ENCODE measurements at regions not wholly inside any gene's neighbourhood (a gene's known extent, or its start where the extent isn't known, plus 50 kb on each side); places are given as distances from the start of the nearest gene placed in this dataset.

DNA sequence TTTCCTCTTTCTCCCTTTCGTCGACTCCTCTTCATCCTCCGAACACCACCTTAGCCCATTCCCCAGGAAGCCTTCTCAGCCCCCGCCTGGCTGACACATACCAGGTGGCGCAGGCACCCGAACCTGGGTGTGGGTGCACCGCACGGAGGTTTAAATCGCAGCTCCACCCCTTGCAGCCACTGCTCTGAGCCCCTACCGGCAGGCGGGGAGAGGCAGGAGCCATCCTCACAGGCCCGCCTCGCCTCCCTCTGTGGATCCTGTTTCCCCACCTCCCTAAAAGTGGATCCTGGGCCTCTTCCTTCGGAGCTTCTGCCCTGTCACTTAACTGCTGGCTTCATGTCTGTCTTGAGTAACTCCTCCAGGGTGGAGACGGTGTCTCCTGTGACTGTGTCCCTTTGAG is 110.7 kb downstream of the OLFM1 start:
- no peak for DNase-seq

DNA sequence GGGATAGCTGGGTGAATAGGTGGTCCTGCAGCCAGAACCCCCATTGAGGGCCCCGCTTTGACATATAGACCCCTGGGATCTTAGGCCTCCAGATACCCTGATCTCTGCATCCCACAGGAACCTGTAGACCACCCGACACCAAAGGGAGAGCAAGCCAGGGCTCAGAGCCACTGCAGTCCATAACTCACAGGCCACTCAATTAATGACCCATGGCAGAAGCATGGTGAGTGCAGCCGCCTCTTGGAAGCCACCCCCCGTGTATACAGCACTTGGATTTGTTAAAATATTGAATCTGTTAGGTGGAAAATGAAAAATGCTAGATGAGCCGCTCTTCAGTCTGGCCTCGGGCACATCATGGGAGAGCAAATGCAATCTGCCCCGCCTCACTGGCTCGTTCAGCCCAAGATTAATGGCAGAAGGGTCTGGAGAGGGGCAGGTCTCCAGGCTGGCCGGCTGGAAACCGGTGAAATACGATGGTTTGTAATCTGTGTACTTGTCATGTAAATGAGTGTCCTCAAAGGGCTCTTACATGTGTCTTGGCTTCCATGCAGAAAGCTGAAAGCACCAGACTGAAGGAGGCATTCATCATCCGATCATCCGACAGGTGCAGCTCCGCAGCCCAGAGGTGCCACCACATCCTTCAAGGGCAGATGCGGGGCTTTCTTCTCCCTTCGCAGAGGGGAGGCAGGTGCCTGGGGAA is 111.3 kb downstream of the OLFM1 start:
- no peak for DNase-seq

DNA sequence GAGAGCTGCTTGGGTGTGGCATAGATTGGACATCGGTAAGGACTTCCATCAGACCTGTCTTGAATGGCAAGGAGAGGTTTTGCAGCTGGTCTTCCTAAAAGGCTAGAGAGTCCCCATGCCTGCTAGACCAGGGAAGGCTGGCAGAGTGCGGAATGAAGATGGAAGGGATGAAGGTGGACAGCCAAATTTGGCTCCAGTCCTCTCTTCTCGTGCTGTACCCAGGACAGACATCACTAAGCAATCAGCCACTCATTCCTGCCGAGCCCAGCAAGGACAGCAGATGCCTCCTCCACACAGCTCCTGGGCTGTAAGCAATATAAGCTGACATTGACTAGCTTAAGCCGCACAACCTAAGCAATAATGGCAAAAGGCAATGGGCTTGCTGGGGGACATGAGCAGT is 112.0 kb downstream of the OLFM1 start:
- no peak for DNase-seq

DNA sequence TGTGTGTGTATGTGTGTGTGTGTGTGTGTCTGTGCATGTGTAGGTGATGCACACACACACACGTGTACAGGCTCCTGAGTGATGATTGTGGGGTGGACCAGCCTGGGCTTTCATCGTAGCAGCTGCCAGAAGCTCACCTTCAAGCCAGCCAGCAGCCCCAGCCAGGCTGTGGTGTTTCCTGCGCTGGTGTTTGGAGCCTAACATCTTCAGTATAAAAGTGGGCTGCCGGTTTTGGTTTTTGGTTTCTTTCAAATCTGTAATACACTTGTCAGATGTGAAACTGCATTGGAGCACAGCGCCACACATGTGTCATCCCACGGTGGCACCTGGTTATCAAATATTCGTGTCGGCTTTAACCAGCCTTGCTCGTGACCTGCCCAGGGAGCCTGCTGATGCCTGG is 114.2 kb downstream of the OLFM1 start:
- DNase-seq, result no peak

DNA sequence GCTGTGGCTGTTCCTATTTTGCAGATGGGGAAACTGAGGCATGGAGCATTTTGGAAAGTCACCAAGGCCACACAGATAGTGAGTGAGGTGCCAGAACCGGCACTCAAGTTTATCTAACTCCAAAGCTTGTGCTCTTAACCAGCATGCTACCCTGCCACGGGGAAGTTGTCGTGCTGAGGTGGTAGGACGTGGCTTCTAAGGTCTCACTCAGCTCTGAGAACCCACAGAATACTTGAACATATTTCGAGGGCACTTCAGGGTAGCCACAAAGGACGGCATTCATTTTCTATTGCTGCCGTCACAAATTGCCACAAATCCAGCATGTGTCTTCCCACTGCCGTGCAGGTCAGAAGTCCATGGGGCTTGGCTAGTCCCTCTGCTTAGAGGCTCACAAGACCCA is 116.7 kb downstream of the OLFM1 start:
- DNase-seq, result no peak

DNA sequence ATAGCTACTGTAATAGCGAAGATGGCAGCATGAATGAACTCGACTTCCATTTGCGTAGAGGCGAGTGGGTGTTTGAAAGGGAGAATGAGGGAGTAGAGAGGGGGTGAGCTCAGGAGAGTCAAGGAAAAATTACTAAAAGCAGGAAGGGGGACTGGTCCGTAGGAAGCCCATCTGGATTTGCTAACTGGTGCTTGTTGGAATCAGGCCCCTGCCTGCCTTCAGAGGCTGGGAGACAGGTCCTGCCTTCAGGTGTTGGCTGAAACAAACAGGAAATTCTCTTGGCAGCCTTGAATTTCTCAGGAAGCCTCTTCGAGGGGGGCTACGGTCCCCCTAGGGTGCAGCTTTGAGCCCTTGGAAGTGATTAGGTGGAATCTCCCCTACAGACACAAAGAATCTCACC is 121.7 kb downstream of the OLFM1 start:
- DNase-seq, result no peak

DNA sequence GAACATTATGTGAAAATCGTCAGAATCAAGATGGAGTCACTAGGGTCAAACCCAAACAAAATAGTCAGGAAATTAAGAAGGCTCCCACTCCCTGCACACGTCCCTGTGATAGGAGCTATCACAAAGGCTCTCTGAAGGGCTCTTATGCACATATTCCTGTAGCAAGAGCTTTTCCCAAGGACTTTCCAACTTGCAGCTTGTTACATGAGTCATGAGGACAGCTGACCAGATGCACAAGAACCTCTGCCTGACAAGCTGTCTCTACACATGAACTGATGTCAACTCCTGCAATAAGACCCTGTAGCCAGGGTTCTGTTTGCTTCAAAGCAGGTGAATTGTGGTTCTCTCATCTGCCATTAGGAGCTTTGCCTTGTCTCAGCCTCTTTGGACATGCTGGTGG is 122.4 kb downstream of the OLFM1 start:
- no peak for DNase-seq

DNA sequence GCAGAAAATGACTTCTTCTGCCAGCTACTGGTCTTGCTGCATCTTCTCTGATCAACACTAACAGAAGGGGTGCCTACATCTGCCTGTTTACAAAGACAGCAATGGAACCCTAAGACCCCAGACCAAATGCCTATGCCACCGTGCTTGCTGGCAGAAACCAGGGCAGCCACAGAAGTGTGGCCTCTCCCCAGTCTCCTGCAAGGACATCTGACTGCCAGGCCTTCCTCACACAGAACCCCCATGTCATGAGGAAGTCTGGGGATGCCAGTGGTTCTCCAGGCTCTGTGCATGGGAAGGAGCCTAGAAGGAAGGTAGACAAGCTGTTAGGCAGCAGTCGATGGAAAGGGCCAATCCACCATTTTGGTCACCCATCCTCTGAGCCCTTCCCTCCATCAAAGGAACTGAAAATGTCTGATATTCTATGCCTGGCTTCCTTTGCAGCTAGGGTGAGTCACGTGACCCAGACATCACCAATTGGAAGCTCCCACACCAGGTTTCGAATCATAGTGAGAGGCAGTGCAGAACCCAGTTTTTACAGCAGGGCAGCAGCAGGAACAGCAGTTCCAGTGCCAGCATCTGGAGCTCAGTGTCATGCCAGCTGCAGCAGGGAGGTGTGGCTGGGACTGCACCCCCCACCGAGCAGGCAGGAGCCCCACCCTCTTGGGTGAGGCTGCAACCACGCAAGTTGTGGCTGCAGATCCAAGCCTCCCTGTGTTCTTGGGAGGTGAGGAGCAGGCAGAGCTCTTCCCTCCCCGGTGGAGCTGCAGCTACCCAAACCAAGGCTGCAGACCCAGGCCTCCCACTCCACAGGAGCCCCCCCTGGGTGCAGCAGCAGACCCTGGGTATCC is 123.4 kb downstream of the OLFM1 start:
- DNase-seq, result no peak

DNA sequence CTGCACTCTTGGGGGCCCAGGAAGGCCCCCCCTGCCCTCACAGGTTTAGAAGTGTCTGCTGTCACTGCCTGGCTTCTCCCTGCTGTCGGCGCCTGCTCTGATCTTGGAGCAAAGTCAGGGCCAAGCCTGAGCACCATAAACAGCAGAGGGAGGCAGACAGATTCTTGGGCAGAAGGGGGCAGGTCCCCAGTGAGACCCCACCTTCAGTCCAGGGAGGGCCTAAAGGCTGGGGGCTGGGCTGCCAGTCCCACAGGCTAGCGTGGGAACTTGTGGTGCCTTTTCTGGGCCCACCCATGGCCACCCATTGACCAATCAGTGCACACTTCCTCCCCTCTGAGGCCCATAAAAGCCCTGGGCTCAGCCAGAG is 124.0 kb downstream of the OLFM1 start:
- DNase-seq, result no peak

DNA sequence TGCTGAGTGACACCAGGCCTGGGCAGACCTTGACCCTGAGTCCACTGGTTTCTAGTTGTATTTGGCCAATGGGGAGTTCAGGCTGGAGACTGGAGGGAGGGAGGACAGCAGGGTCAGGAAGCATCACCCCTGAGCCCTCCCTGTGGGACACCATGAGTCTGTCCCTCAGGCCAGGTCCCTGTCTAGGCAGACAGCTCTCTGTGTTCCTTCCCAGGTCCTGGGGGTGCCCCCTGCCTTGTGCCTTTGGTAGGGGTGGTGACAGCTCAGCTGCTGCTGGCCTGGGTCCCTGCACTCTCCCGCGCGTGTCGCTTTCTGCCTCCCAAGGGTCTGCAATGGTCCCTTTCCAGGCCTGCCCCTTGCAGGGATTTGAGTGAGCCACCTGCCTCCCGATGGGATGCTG is 125.5 kb downstream of the OLFM1 start:
- DNase-seq, result no peak

DNA sequence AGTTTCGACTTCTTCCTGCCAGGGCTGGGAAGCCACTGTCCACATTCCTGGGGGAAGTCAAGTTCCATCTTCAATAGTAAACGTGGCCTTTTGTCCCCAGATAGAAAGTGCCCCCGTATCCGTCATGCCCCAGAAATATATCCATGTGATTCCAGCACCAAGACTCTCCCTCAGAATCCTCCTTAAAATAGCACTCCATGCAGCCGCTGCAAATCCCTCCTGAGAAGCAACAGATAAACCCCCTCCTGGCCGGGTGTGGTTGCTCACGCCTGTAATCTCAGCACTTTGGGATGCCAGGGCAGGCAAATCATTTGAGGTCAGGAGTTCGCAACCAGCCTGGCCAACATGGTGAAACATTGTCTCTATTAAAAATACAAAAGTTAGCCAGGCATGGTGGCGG is 126.1 kb downstream of the OLFM1 start:
- no peak for DNase-seq

DNA sequence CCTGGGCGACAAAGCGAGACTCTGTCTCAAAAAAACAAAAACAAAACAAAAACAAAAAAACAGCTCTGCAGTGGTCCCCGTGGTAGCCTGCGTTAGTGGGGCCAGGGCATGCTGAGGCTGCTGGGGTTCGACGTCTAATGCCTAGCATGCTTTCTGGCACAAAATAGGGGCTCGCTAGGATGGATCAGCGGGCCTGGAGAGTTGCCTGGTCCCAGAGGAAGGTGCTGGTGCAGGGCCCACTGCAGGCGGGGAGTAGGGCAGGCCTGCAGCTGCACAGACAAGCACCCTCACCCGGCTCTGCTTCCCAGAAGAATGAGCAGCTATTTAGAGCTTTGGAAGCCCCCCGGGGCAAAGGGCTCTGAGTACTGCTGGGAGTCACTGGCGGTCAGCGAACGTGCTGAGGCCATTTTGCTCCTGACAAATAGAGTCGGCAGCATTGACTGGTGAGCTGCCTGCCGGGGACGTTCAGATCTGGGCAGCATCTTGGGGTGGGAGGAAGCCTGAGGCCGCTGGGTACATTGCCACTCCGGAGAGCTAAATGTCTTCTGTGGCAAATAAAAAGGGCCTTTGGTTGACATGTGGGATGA is 126.7 kb downstream of the OLFM1 start:
- no peak for DNase-seq

DNA sequence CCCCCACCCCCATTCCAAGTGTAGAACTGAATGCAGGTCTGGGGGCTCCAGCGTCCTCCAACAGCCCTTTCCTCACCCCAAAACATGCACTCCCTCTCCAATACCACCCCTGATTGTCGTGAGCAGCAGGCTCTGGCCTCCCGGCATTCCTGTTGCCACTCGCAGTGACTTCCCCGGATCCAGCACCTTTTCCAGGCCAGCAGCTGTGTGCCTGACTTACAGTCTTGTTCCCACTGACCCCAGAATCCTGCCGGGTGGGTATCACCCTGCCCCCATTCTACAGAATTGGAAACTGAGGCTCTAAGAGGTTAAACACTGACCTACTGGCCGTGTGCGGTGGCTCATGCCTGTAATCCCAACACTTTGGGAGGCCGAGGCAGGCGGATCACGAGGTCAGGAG is 127.2 kb downstream of the OLFM1 start:
- DNase-seq, result no peak

DNA sequence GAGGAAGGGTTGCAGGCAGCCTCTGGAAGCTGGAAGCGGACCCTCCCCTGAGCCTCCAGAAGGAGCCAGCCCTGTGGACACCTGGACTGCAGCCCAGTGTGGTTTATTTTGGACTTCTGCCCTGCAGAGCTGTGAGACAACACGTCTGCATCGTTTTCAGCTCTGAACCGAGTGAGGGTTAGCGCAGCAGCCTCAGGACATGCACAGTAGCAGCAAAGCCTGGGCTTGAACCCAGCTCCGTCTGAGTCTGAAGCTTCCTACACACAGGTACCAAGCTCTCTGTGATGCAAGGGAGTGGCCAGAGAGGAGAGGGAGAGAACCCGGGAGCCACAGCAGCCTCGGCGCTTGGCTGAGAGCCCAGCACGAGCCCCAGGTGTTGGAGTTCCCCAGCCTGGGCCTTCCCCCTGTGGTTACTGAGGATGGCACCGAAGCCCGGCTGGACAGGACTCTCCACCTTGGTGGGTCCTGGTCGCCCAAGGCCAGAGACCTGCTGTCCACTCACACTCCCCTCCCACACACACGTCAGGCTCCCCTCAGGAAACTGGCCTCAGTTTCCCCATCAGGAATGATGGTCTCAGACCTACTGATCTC is 128.2 kb downstream of the OLFM1 start:
- DNase-seq, result peak; percentile 7

DNA sequence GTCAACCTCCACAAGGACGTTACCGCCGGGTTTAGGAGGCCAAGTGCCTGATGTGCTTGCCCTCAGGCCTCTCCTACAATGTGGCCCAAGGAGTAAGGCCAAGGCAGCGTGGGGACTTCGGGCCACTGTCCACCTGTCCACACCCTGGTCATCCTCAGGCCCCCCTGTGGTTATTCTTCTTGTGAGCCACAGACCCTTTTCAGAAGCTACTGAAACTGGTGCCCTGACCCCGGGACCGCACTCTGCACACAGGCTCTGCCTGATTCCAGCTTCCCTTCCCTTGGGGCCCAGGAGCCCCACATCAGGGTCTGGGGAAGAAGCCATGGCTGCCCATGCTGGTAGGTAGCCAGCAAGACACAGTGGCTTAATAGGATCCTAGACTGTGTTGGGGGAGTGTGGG is 128.8 kb downstream of the OLFM1 start:
- DNase-seq, result no peak

DNA sequence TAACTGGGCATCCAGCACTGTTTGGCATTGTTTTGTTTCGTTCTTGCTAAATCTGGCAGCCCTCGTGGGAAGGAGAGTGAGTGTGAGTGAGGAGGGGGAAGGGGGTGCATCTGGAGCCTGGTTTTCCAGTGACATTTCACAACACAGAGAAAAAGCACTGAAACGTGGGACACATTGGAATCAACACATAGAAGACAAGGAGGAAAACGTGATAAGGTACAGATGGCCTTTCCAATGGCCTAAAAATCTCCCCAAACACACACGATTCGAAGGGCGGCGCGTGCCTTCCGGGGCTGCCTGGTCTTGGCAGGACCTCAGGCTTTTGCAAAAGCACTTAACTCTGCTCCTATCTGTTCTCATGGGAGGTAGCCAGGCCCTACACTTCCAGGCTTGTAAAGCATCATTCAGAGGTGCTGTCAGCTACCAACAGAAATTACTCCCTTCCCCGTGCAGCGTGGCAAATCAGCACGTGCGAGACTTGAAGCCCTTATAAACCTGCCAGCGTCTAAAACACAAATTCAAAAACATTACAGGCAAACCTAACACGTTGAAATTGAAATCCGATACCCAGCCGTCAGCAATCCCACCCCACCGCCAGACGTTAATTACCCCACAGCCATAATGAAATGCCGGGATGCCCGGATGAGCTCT is 129.4 kb downstream of the OLFM1 start:
- DNase-seq, result peak; percentile 33

DNA sequence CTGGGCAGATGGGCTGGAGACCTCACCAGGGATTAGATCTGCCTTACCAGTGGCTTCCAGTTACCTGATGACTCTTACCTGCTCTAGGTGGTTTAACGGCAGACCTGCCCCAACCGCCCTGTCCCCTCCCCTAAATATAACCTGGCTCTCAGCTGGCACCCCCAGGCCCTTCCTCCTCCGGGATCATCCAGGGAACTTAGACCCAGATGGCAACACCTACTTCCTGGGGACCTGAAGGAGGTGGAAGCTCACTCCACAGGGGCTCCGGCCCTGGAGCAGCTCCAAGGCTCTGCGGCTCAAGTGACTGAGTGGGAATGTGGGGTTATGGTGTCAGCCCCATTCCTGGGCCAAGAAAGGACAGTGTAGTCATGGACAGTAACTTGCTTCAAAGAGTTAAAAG is 130.4 kb downstream of the OLFM1 start:
- DNase-seq, result no peak

DNA sequence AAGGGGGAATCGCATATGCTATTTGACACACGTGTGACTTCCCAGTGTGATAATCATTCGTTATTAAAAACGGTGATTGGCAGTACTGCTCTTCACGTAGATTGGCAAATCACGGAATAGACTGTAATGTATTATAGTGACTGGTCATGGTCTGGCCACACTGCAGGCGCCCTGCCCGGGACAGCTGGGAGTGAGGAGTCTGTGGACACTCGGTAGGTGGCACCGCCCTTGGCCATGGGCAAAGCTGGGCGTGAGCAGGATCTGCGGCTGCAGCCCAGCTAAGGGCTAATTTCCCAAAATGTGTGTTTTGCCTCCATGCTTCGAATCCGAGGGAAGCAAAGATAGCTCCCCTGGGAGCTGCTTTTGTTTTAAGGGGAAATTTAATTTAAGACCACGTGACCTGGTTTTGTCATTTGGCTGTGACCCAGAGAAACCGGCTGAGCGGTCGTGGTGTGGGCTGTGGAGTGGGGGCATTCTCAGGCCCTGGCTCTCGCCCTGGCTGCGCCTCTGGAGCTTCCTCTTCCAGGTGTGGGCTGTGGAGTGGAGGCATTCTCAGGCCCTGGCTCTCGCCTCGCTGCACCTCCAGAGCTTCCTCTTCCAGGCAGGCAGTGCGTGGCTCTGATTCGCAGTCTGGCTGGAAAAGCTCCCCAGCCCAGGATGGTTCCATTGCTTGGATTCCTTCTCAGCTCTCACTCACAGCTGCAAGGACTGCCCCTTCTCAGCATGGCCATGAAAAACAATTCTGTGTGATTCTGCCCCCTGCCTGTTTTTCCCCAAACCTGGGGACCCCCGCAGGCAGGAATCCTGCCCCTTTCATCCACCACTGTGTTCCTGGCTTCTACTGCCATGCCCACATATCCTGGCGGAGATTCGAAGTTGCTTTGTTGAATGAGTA is 131.1 kb downstream of the OLFM1 start:
- no peak for DNase-seq

DNA sequence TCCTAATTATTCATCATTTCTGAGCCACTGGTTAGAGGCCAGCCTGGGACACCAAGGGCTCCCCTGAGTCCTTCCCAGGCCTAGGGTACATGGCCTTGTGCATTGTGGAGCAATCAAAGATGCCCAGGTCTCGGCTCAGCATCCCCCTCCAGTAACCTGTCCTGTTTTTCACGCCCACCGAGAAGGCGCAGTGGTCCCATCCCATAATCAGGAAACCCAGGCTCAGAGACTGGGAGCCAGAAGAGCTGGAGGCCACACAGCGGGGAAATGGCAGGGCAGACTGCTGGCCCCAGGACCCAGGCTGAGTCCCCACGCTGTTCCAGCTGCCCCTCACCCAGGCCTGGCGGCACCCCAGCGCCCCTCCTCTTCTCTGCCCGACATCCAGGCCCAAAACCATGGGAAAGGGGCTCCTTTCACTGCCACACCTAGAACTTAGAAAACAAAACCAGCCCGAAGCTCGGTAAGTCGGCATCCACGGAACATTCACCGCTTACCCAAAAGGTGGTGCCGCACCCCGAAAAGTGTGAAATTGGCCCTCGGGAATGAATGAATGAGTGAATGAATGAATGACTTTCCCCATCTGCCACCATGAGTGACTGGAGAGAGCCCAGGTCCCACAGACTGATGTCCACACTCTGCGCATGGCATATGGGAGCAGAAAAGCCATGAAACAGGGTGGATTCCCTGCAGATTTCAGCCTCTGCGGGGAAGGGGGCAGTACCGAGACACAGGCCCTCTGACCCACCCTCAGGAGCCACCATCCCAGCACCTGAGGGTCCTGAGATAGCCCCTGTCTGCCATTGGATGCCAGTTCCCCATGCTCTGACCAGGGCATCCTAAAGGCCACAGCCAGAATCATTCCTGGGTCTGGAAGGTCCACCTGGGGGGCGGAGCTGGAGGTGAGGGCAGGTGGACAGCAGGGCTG is 132.5 kb downstream of the OLFM1 start:
- DNase-seq, result no peak

DNA sequence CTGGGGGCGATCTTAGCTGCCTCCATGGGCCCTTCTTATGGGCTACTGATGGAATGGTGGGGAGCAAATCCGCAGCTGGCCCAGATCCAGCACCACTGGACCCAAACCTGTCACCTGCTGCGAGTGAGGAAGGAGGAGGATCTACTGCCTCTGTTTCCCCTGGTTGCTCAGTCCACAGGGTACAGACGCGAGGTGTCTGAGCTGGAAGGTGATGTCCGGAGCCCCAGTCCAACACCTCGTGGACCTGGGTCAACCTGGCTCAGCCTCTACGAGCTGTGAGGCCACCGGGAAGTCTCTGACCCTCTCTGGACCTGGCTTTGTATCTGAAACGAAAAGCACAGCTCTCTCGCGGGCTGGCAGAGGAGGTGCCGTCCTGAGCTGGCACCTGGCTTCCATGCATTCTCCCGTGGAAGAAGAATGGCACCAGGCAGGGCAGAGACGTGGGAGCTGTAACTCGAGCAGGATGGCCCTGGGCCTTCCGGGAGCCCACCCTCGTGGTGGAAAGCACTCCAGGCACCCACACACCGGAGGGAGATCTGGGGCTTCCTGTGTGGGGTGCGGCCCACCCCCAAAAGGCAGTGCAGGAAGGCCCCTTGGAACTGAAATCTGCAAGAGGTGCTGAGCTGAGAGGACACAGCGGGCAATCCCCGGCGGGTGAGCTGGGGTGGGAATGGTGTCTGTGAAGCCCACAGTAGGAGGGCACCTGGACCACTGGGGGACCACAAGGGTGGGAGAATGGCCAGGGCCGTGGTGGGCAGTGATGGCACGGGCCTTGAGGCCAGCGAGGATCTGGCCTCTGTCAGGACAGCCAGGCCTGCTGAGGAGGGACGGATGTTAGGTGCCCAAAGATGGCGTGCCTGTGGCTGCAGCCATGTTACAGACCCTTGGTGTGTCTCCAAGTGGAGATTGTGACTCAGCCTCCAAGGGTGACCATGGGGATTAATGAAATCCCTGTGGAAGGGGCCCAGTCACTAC is 133.4 kb downstream of the OLFM1 start:
- DNase-seq, result no peak
